HK-2 (cell line): ENCODE measurements at regions not wholly inside any gene's neighbourhood (a gene's known extent, or its start where the extent isn't known, plus 50 kb on each side); places are given as distances from the start of the nearest gene placed in this dataset.
"Not testable (repeated sequence)": the region's sequence is repeated elsewhere in the genome, so short reads cannot be mapped to it uniquely, and the experiment has no call there.

Source experiments
- DNase-seq: peaks from one replicate; pipeline ENCODE4 v3.0.0-alpha.2; 2018; ENCODE audit not compliant: unreplicated experiment

GRCh38 chr5:84480873-84481637 lies 96.4 kb upstream of the EDIL3 start:
- DNase-seq, result no peak

- DNase-seq, result no peak
These were observed 93.9 kb upstream of the EDIL3 start for GRCh38 chr5:84478603-84479002.

GRCh38 chr5:84477485-84477884 lies 92.8 kb upstream of the EDIL3 start:
- no peak for DNase-seq

GRCh38 chr5:84474126-84474525 lies 89.4 kb upstream of the EDIL3 start:
- no peak for DNase-seq

GRCh38 chr5:84453405-84453804 lies 68.7 kb upstream of the EDIL3 start:
- no peak for DNase-seq

- no peak for DNase-seq
These were observed 66.1 kb upstream of the EDIL3 start for GRCh38 chr5:84450617-84451414.

GRCh38 chr5:84445049-84445685 lies 60.5 kb upstream of the EDIL3 start:
- DNase-seq, result no peak

- DNase-seq, result no peak
These were observed 53.8 kb upstream of the EDIL3 start for GRCh38 chr5:84438456-84438855.

GRCh38 chr5:84437673-84438315 lies 53.1 kb upstream of the EDIL3 start:
- no peak for DNase-seq

- DNase-seq, result no peak
These were observed 52.2 kb upstream of the EDIL3 start for GRCh38 chr5:84436866-84437265.

GRCh38 chr5:84435861-84436346 lies 51.2 kb upstream of the EDIL3 start:
- not testable (repeated sequence) for DNase-seq
